HepG2 (cell line): ENCODE measurements at regions not wholly inside any gene's neighbourhood (a gene's known extent, or its start where the extent isn't known, plus 50 kb on each side); places are given as distances from the start of the nearest gene placed in this dataset.

Experiments used
- ATAC-seq: fragments of 200-7000 bp; cut with Tn5 transposase; 3 replicates; pipeline ENCODE4 v1.9.1; 2020; ENCODE audit warnings: mild to moderate bottlenecking, moderate library complexity
- BruUV-seq: library from RNA; stranded (reverse); fragments of 400-500 nt; replicated peaks from 2 replicates; lab custom pipeline; 2021; lab: Mats Ljungman, UMichigan
- CTCF ChIA-PET: fragments of 300-600 bp; formaldehyde crosslinking; extraction: SDS; loops from one replicate; lab custom pipeline; 2021; ENCODE audit warnings: low total read pairs, inconsistent platforms, low intra/inter-chr PET ratio; lab: Yijun Ruan, JAX
- POLR2A ChIA-PET: fragments of 350-600 bp; sonication (Branson Sonifier 250); formaldehyde crosslinking; loops from one replicate; lab custom pipeline; 2020; ENCODE audit warnings: antibody characterized with exemption, inconsistent platforms; lab: Yijun Ruan, JAX
- DNase-seq: peaks from one replicate; pipeline ENCODE4 v3.0.0-alpha.2; 2015; ENCODE audit warnings: low spot score
- FAIRE-seq: peaks from 3 replicates; lab custom pipeline; 2011; peaks lifted over from hg19 to GRCh38; lab: Jason Lieb, UNC
- H2AFZ ChIP-seq: one replicate; pipeline ENCODE4 v1.6.1; 2011; ENCODE audit warnings: low read length, inconsistent platforms
- H3K27ac ChIP-seq: fragments of 300-600 bp; 3 replicates; pipeline ENCODE4 v1.8.0; 2011; ENCODE audit warnings: mixed run types, mild to moderate bottlenecking, mixed read lengths, low read length, inconsistent platforms; ENCODE audit not compliant: insufficient read depth; ENCODE audit errors: extremely low read length
- H3K27me3 ChIP-seq, 2 experiments: fragments of 200-600 bp in 1 of 2; 2 replicates in 1 of 2; 3 replicates in 1 of 2; pipeline versions ENCODE4 v1.6.0 to v1.8.0; 2011; ENCODE audit warnings: low read length in 2 of 2, mild to moderate bottlenecking in 2 of 2, moderate library complexity in 2 of 2, inconsistent platforms in 1 of 2; ENCODE audit not compliant: insufficient read depth in 2 of 2, control insufficient read depth in 1 of 2
- H3K36me3 ChIP-seq, 2 experiments: fragments of 200-600 bp in 1 of 2; replicated peaks in 1 of 2; 2 replicates in 1 of 2; 3 replicates in 1 of 2; pipeline versions ENCODE4 v1.5.1 to v1.8.0; 2011; ENCODE audit warnings: low read length in 2 of 2, inconsistent platforms in 1 of 2; ENCODE audit not compliant: insufficient read depth in 2 of 2, control insufficient read depth in 1 of 2
- H3K4me1 ChIP-seq: 2 replicates; pipeline ENCODE4 v1.5.1; 2012; ENCODE audit warnings: low read length, inconsistent platforms; ENCODE audit not compliant: insufficient read depth
- H3K4me2 ChIP-seq: 2 replicates; pipeline ENCODE4 v1.6.0; 2011; ENCODE audit warnings: low read depth, low read length, inconsistent platforms
- H3K4me3 ChIP-seq, 3 experiments: fragments of 200-600 bp in 1 of 3; sonication (generic), shearing (Covaris generic) in 1 of 3; replicated peaks in 1 of 3; 2 replicates each; pipeline ENCODE4 v1.5.1; 2011 to 2016; ENCODE audit warnings: low read length in 3 of 3, inconsistent platforms in 2 of 3, low read depth in 2 of 3, mild to moderate bottlenecking in 2 of 3, control low read depth in 1 of 3, mixed read lengths in 1 of 3; ENCODE audit not compliant: insufficient read depth in 1 of 3
- H3K79me2 ChIP-seq: one replicate; pipeline ENCODE4 v1.6.1; 2011; ENCODE audit warnings: low read length, inconsistent platforms; ENCODE audit not compliant: insufficient read depth
- H3K9ac ChIP-seq: 2 replicates; pipeline ENCODE4 v1.6.0; 2011; ENCODE audit warnings: mild to moderate bottlenecking, low read depth, low read length, inconsistent platforms; ENCODE audit not compliant: insufficient read depth
- H3K9me3 ChIP-seq: 2 replicates; pipeline ENCODE4 v1.5.1; 2012; ENCODE audit warnings: mild to moderate bottlenecking, low read length
- H4K20me1 ChIP-seq: 2 replicates; pipeline ENCODE4 v1.6.0; 2011; ENCODE audit warnings: inconsistent platforms, mild to moderate bottlenecking, low read length, moderate library complexity; ENCODE audit not compliant: insufficient read depth
- BHLHE40 ChIP-seq: IDR thresholded peaks from 2 replicates; pipeline ENCODE4 v1.6.1; 2011; ENCODE audit warnings: low read length, improper control_type of control experiment
- CTCF ChIP-seq: sonication (generic); formaldehyde crosslinking; IDR thresholded peaks from 2 replicates; pipeline ENCODE4 v1.5.0; 2020; ENCODE audit warnings: mild to moderate bottlenecking, missing genetic modification reagents, moderate library complexity
- HCFC1 ChIP-seq: fragments of 150-350 bp; IDR thresholded peaks from 2 replicates; pipeline ENCODE4 v1.6.1; 2014; ENCODE audit warnings: low read depth, low read length
- KDM5B ChIP-seq: sonication (generic); formaldehyde crosslinking; IDR thresholded peaks from 2 replicates; pipeline ENCODE4 v1.4.0; 2020; ENCODE audit warnings: missing genetic modification reagents, mild to moderate bottlenecking, borderline replicate concordance
- MED13 ChIP-seq: sonication (generic); formaldehyde crosslinking; IDR thresholded peaks from 2 replicates; pipeline ENCODE4 v1.5.0; 2020; ENCODE audit warnings: missing genetic modification reagents
- MYNN ChIP-seq: sonication (generic); formaldehyde crosslinking; IDR thresholded peaks from 2 replicates; pipeline ENCODE4 v1.4.0; 2020; ENCODE audit warnings: mild to moderate bottlenecking, low read depth, missing genetic modification reagents
- MZF1 ChIP-seq: sonication (generic); formaldehyde crosslinking; IDR thresholded peaks from 2 replicates; pipeline ENCODE4 v1.8.1; 2023; ENCODE audit warnings: mild to moderate bottlenecking, missing genetic modification reagents, borderline replicate concordance
- NFATC3 ChIP-seq: sonication (generic); formaldehyde crosslinking; IDR thresholded peaks from 2 replicates; pipeline ENCODE4 v1.5.1; 2020; ENCODE audit warnings: mild to moderate bottlenecking, missing genetic modification reagents
- ZMAT5 ChIP-seq: sonication (generic); formaldehyde crosslinking; IDR thresholded peaks from 2 replicates; pipeline ENCODE4 v1.5.0; 2020; ENCODE audit warnings: mild to moderate bottlenecking, low read depth, missing genetic modification reagents, borderline replicate concordance
- ZNF142 ChIP-seq: sonication (generic); formaldehyde crosslinking; IDR thresholded peaks from 2 replicates; pipeline ENCODE4 v1.4.0; 2020; ENCODE audit warnings: missing genetic modification reagents
- ZNF207 ChIP-seq: fragments of 450-650 bp; IDR thresholded peaks from 2 replicates; pipeline ENCODE4 v1.6.1; 2016; ENCODE audit warnings: antibody characterized with exemption, borderline replicate concordance
- ZNF335 ChIP-seq: sonication (generic); formaldehyde crosslinking; IDR thresholded peaks from 2 replicates; pipeline ENCODE4 v1.4.0; 2020; ENCODE audit warnings: missing genetic modification reagents
- ZNF549 ChIP-seq: sonication (generic); formaldehyde crosslinking; IDR thresholded peaks from 2 replicates; pipeline ENCODE4 v1.5.0; 2020; ENCODE audit warnings: missing genetic modification reagents
- ZNF562 ChIP-seq: sonication (generic); formaldehyde crosslinking; IDR thresholded peaks from 2 replicates; pipeline ENCODE4 v1.8.0; 2022; ENCODE audit warnings: missing genetic modification reagents, borderline replicate concordance
- in situ Hi-C: cut with HindIII; loops from 2 replicates; pipeline ENCODE4 v1.10.0; 2017; ENCODE audit warnings: low pct_unique_long_range_greater_than_20kb; ENCODE audit not compliant: extremely low pct_ligation_motif_present
- intact Hi-C: fragments of 100-400 bp; cut with micrococcal nuclease; formaldehyde crosslinking; loops from one replicate; pipeline ENCODE4 v1.10.0; 2022; ENCODE audit not compliant: unreplicated experiment

GRCh38 chr6:134531611-134532010 is 213.7 kb upstream of the SGK1 start:
- BruUV-seq = no TSS peak
- Histone ChIP-seq H2AFZ (no peak overlapping the region), H3K9me3 (no peaks in the 10 kb centered on the region), H3K4me2 (no peak overlapping the region), H3K4me1 (peaks cover 21% of the 10 kb centered on the region), H3K36me3 (no peaks in the 10 kb centered on the region), H3K9ac (no peak overlapping the region), H3K4me3 (no peak overlapping the region), H3K27me3 (no peaks in the 10 kb centered on the region), H3K27ac (no peak overlapping the region), H4K20me1 (no peaks in the 10 kb centered on the region), H3K79me2 (no peaks in the 10 kb centered on the region)
- ChIA-PET CTCF (no interaction called here), POLR2A (no interaction called here)
- in situ Hi-C loops (no loop called here), intact Hi-C loops (no loop called here)
- no peak for TF ChIP-seq KDM5B
- no peak for TF ChIP-seq ZNF562 (CRISPR knock-in tag)
- TF ChIP-seq ZNF335 (CRISPR knock-in tag) = no peak
- TF ChIP-seq ZNF207 = no peak
- TF ChIP-seq BHLHE40 = no peak
- TF ChIP-seq CTCF (CRISPR knock-in tag) = no peak
- TF ChIP-seq MZF1 (CRISPR knock-in tag) = no peak
- TF ChIP-seq MYNN = no peak
- TF ChIP-seq ZNF142 (CRISPR knock-in tag) = no peak
- no peak for TF ChIP-seq MED13 (CRISPR knock-in tag)
- no peak for TF ChIP-seq ZNF549 (CRISPR knock-in tag)
- TF ChIP-seq ZMAT5 (CRISPR knock-in tag) = no peak
- TF ChIP-seq NFATC3 (CRISPR knock-in tag) = no peak
- TF ChIP-seq HCFC1 = no peak
- ATAC-seq (no peak), DNase-seq (no peak), FAIRE-seq (no peak)
